ENCODE measurements at regions not wholly inside any gene's neighbourhood (a gene's known extent, or its start where the extent isn't known, plus 50 kb on each side); places are given as distances from the start of the nearest gene placed in this dataset.
"Not testable (repeated sequence)": the region's sequence is repeated elsewhere in the genome, so short reads cannot be mapped to it uniquely, and the experiment has no call there.

DNA sequence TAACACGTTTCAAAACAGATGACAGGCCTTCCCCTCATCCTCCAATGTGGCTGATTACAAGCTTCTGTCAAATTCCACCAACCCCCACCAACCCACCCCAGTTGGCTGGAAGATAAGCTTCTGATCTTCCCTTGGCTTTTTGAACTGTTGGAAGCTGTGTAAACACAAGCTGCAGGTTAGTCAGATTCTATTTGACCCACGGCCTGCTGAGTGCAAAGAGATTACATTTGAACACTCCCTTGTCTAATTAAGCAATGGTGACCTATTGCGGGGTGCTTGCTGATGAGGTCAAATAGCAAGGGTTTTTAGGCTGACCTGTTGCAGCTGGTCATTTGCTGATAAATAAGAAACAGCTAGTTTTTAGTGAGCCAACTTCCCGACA, 379.7 kb downstream of the BMP2 start:
- DNase-seq (ENCODE audit: low spot score): peak; percentile 83
- peak; percentile 90 for ATAC-seq

GRCh38 chr20:7151676-7152470, 384.4 kb downstream of the BMP2 start:
- no peak for ATAC-seq
- DNase-seq (ENCODE audit: low spot score): no peak

DNA sequence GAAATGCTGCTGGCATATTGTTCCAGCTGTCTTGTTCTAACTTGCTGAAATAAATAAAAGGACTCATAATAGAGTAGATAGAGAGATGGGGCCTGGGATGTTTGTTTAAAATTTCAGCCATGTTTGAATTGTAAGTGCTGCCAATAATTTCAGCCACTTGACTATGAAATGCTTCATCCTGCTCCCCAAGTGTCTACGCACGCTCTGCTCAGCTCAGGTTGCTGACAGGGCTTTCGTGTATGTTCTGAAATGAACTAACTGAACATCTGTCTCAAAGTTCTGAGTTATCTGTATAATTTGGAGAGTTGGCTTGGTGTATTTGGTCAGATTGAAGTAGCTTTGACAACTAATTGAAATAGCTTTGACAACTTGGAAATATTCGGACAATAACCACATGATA, 387.8 kb downstream of the BMP2 start:
- no peak for DNase-seq (ENCODE audit: low spot score)
- no peak for ATAC-seq

DNA sequence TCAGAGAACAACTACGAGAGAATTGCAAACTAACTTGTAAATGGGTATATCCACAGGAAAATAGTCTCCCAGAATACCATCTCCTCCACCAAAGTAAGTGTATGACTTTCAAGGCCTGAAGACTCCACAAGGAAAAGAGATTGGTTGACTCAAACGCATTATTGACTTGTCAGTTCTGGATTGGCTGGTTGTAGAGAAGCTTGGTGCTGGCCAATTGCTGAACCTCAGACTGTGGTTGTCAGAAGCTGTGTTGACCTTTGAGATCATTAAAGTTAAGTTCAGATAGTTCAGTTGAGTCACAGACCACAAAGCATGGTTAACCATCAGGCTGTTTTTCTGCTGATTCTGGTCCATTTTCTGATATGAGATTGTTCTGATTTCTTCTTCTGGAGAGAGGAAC, 388.3 kb downstream of the BMP2 start:
- DNase-seq (ENCODE audit: low spot score) (no peak), ATAC-seq (no peak)

DNA sequence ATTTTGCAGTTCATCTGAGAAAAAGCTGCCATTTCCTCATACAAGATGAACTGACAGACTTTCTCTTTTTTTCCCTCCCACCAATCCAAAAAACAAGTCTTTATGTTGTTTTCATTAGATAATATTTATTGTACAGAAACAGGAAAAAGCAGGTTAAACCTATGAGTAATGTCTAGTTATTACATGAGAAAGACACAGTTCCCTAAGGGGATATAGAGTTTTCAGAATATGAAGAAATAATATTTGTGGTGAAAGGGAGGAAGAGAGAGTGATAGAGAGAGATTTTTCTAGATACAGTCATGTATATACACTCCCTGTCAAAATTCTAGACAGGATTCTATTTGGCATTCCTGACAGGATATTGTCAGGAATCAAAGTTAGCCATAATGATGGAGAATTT, 392.4 kb downstream of the BMP2 start:
- ATAC-seq: no peak
- DNase-seq (ENCODE audit: low spot score): no peak

GRCh38 chr20:7161690-7162089, 394.2 kb downstream of the BMP2 start:
- peak; percentile 46 for DNase-seq (ENCODE audit: low spot score)
- peak; percentile 90 for ATAC-seq

DNA sequence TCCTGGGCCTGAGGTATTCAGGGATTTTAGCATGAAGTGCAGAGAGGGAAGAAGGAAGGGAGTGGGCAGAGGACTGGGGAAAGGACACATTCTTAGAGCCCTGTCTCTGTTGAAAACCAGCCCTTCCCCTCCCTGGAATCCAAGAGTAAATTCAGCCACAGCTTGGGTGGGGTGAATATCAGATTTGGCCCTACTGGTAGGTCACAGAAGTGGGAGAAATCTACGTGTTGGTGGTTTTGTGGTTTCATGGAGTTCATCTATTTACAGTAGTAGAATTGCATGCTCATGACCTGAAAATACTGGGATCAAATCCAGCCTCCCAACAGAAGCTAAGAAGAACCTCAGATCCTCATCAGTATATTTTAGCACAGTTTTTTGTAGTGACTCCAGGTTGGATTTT, 404.4 kb downstream of the BMP2 start:
- ATAC-seq (no peak), DNase-seq (ENCODE audit: low spot score) (no peak)

DNA sequence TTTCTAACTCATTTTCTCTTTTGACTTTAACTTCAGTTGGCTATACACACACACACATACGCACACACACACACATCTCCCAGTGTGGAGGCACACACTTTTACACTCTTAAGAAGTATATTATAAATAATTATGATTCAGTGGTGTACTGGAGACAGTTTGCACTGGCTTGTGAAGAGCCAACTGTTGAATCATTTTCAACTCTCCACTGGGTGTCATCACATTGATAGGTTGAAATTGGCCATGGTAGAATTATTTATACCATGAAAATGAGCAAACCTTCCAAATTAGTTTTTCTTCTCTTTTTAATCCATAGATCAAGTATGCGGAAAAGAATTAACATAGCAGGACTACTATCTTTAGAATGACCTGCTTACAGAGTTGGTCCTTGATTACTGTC, 407.1 kb downstream of the BMP2 start:
- ATAC-seq: peak; percentile 77
- no peak for DNase-seq (ENCODE audit: low spot score)

- ATAC-seq; DNase-seq (ENCODE audit: low spot score): not testable (repeated sequence)
Observed at GRCh38 chr20:7175827-7176226, 408.3 kb downstream of the BMP2 start.

GRCh38 chr20:7178004-7178403, 410.5 kb downstream of the BMP2 start:
- no peak for DNase-seq (ENCODE audit: low spot score)
- ATAC-seq: no peak

DNA sequence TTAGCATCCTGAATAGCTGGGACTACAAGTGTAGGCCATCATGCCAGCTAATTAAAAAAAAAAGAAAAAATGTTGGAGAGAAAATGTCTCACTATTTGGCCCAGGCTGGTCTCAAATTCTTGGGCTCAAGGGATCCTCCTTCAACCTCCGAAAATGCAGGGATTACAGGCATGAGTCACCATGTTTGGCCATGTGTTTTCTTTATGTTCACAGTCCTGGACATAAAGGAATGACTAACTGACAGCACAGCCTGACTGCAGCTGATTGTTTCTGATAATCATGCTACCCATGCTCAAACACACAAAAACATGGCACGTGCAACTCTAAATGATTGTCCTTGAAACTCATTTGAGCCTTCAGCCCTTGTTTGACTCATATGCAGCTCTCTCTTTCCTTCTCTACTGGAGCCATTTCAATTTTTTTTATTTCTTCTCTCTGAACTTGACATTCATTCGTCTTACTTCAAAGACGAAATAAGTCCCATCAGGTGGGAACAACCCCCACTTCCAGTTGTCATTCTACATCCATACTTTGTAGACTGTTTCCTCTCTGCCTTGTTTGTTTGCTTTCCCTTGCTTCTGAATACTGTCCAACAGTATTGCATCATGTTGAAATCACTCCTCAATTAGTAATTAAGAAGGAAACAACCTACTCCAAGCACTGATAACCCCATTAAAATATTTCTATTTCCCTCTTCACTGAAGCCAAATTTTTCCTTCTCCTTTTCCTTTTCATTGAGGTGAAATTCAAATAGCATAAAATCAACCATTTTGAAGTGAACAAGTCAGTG, 413.0 kb downstream of the BMP2 start:
- ATAC-seq (no peak), DNase-seq (ENCODE audit: low spot score) (no peak)

DNA sequence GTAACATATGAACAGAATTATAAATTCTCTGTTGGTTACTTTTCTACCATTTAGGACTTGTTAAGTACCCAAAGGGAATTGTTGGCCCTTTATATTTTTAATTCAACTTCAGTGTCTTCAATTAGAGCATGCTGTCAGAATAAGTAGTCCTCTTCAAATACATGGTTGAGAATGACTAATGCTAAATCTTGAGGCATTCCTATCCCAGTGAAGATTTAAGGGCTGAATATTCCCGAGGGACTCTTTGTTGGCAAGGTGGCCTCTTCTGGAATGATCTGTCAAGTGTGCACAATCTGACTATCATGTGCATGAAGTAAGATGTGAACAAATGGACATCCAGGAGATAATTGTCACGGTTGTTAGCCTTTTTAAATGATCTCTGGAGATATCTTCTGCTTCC, 421.7 kb downstream of the BMP2 start:
- ATAC-seq (no peak), DNase-seq (ENCODE audit: low spot score) (no peak)

GRCh38 chr20:7193681-7194080, 426.2 kb downstream of the BMP2 start:
- no peak for DNase-seq (ENCODE audit: low spot score)
- no peak for ATAC-seq

GRCh38 chr20:7195704-7196103, 428.2 kb downstream of the BMP2 start:
- DNase-seq (ENCODE audit: low spot score) (no peak), ATAC-seq (no peak)

DNA sequence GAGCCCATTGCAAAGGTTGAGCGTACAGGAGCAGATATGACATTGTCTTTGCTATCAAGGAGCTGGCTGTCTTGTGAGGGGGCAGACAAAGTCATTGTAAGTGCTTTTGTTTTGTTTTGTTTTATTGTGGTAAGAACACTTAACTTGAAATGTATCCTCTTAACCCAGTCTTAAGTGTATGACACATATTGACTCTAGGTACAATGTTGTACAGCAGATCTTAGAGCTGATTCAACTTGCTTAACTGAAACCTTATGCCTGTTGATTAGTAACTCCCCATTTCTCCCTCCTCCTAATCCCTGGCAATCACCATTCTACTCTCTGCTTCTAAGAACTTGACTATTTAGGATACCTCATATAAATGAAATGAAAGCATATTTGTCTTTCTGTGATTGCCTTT, 429.0 kb downstream of the BMP2 start:
- no peak for ATAC-seq

GRCh38 chr20:7199861-7200260, 432.4 kb downstream of the BMP2 start:
- peak; percentile 63 for DNase-seq (ENCODE audit: low spot score)
- ATAC-seq: peak; percentile 98

More for the DNA sequence above, 429.0 kb downstream of the BMP2 start:
- DNase-seq (ENCODE audit: low spot score): no peak

GRCh38 chr20:7207186-7207798, 439.8 kb downstream of the BMP2 start:
- DNase-seq (ENCODE audit: low spot score): no peak

GRCh38 chr20:7210910-7211309, 443.4 kb downstream of the BMP2 start:
- no peak for ATAC-seq
- DNase-seq (ENCODE audit: low spot score): no peak

More at GRCh38 chr20:7207186-7207798, 439.8 kb downstream of the BMP2 start:
- no peak for ATAC-seq

DNA sequence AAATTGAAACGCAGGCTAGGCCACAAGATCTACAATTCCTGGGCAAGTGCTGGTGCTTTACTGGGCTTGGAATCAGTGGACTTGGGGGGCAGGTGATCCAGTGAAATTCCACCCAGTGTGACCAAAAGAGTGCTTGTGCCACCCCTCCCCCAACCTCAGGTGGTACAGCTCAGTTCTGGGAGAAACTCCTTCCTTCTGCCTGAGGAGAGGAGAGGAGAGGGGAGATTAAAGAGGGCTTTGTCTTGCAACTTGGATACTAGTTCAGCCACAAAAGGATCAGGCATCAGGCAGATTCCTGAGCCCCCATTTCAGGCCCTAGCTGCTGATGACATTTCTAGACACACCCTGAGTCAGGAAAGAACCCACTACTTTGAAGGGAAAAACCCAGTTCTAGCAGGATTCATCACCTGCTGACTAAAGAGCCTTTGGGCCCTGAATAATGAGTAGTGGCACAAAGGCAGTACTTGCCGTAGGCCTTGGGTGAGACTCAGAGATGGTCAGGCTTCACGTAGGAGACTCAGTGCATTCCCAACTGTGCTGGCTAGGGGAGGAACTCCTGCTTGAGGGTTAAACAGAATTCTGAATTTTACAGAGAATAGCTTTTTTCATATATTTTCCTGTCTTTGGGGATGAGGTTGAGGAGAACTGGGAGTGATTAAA, 446.7 kb downstream of the BMP2 start:
- DNase-seq (ENCODE audit: low spot score): no peak
- no peak for ATAC-seq

DNA sequence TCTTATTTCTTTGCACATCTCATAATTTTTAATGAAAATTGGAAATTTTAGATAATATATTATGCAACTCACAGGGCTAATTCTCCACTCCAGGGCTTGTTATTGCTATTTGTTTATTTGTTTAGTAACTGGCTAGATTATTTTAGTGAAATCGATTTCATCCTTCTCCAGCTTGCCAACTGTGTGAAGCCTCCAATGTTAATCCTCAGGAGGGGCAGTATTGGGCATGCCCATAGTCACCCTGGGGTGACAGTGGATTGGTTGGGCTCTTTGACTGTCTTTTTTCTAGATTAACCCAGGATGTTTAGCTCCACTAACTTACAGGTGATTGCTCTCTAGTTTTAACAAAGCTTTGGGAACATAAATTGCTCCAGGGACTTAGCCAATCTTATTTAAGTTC, 450.1 kb downstream of the BMP2 start:
- ATAC-seq (peak; percentile 69), DNase-seq (ENCODE audit: low spot score) (no peak)

GRCh38 chr20:7220755-7221154, 453.3 kb downstream of the BMP2 start:
- DNase-seq (ENCODE audit: low spot score) (no peak), ATAC-seq (no peak)
